NCI-H2227 (cell line): ENCODE measurements at regions not wholly inside any gene's neighbourhood (a gene's known extent, or its start where the extent isn't known, plus 50 kb on each side); places are given as distances from the start of the nearest gene placed in this dataset.
"Not testable (repeated sequence)": the region's sequence is repeated elsewhere in the genome, so short reads cannot be mapped to it uniquely, and the experiment has no call there.

ENCODE experiments used
- DNase-seq: peaks from one replicate; lab custom pipeline; 2025; ENCODE audit not compliant: unreplicated experiment; lab: John Stamatoyannopoulos, UW

- DNase-seq: not testable (repeated sequence)
Measured at GRCh38 chr20:30295396-30295795, 962.1 kb upstream of the DEFB115 start.

GRCh38 chr20:30295967-30296366, 961.5 kb upstream of the DEFB115 start:
- DNase-seq: not testable (repeated sequence)

GRCh38 chr20:30297878-30298595, 959.4 kb upstream of the DEFB115 start:
- not testable (repeated sequence) for DNase-seq

- peak; percentile 45 for DNase-seq
Measured at GRCh38 chr20:30300220-30300642, 957.2 kb upstream of the DEFB115 start.

- DNase-seq: not testable (repeated sequence)
Measured at GRCh38 chr20:30302786-30303185, 954.7 kb upstream of the DEFB115 start.

- DNase-seq: not testable (repeated sequence)
Measured at GRCh38 chr20:30309938-30310337, 947.5 kb upstream of the DEFB115 start.

- DNase-seq: not testable (repeated sequence)
Measured at GRCh38 chr20:30310385-30310784, 947.1 kb upstream of the DEFB115 start.

- not testable (repeated sequence) for DNase-seq
Measured at GRCh38 chr20:30312220-30312619, 945.2 kb upstream of the DEFB115 start.

- not testable (repeated sequence) for DNase-seq
Measured at GRCh38 chr20:30313660-30314059, 943.8 kb upstream of the DEFB115 start.

- not testable (repeated sequence) for DNase-seq
Measured at GRCh38 chr20:30316063-30316462, 941.4 kb upstream of the DEFB115 start.

- DNase-seq: not testable (repeated sequence)
Measured at GRCh38 chr20:30316532-30317299, 940.7 kb upstream of the DEFB115 start.

GRCh38 chr20:30333744-30334143, 923.7 kb upstream of the DEFB115 start:
- DNase-seq: not testable (repeated sequence)

- DNase-seq: not testable (repeated sequence)
Measured at GRCh38 chr20:30337556-30337955, 919.9 kb upstream of the DEFB115 start.

GRCh38 chr20:30348932-30349331, 908.5 kb upstream of the DEFB115 start:
- peak; percentile 2 for DNase-seq

GRCh38 chr20:30356854-30357467, 900.5 kb upstream of the DEFB115 start:
- DNase-seq: peak; percentile 1

- DNase-seq: not testable (repeated sequence)
Measured at GRCh38 chr20:30361756-30362155, 895.7 kb upstream of the DEFB115 start.

GRCh38 chr20:30376430-30376766, 881.1 kb upstream of the DEFB115 start:
- not testable (repeated sequence) for DNase-seq

GRCh38 chr20:30376767-30377658, 880.5 kb upstream of the DEFB115 start:
- peak; percentile 89 for DNase-seq

- DNase-seq: not testable (repeated sequence)
Measured at GRCh38 chr20:30378317-30378716, 879.1 kb upstream of the DEFB115 start.

- DNase-seq: not testable (repeated sequence)
Measured at GRCh38 chr20:30378721-30379120, 878.7 kb upstream of the DEFB115 start.

- DNase-seq: not testable (repeated sequence)
Measured at GRCh38 chr20:30384841-30385240, 872.6 kb upstream of the DEFB115 start.
